Gastrocnemius medialis (tissue), 4 donors: ENCODE measurements at regions not wholly inside any gene's neighbourhood (a gene's known extent, or its start where the extent isn't known, plus 50 kb on each side); places are given as distances from the start of the nearest gene placed in this dataset.

Source experiments
- CTCF ChIP-seq, 5 experiments: fragments of 450-650 bp in 3 of 5; fragments of 200-600 bp in 2 of 5; sonication (generic) in 2 of 5; IDR thresholded peaks in 4 of 5; conservative IDR thresholded peaks in 1 of 5; 1 replicate in 4 of 5; 2 replicates in 1 of 5; pipeline ENCODE4 v1.5.1; 2016 to 2019; ENCODE audit warnings: antibody characterized with exemption in 5 of 5, mild to moderate bottlenecking in 3 of 5, moderate library complexity in 3 of 5
- POLR2A ChIP-seq, 2 donors: fragments of 450-650 bp; IDR thresholded peaks; one replicate each; pipeline ENCODE4 v1.6.1; 2017; ENCODE audit warnings: antibody characterized with exemption in 2 of 2, mild to moderate bottlenecking in 2 of 2, moderate library complexity in 2 of 2

DNA sequence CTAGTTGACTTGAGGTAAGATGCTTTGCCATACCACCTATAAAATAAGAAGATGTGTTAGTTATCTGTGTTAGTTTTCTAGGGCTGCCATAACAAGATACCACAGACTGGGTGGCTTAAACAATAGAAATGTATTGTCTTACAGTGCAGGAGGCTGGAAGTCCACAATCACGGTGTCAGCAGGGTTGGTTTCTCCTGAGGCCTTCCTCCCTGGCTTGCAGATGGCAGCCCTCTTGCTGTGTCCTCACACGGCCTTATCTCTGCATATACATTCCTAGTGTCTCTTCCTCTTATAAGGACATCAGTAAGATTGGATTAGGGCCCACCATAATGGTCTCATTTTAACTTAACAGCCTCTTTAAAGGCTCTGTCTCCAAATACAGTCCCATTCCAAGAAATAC, 192.1 kb downstream of the GATA3 start:
- TF ChIP-seq CTCF (IDR thresholded peaks at IDR 0.05 in 4 of 5, conservative IDR thresholded peaks at IDR 0.05 in 1 of 5) (no peak), POLR2A (IDR thresholded peaks at IDR 0.05) (no peak)
